MM.1S (cell line): ENCODE measurements at regions not wholly inside any gene's neighbourhood (a gene's known extent, or its start where the extent isn't known, plus 50 kb on each side); places are given as distances from the start of the nearest gene placed in this dataset.

Experiments
- EZH2 ChIP-seq: fragments of 300-600 bp; sonication (generic); optimal IDR thresholded peaks from 2 replicates; pipeline ENCODE3; 2017; ENCODE audit warnings: low read depth, mild to moderate bottlenecking, antibody characterized with exemption, low read length, mixed read lengths
- EZH2phosphoT487 ChIP-seq: fragments of 300-600 bp; sonication (generic); IDR thresholded peaks from 2 replicates; pipeline ENCODE4 v1.6.1; 2018; ENCODE audit warnings: antibody characterized with exemption, low read length
- TF ChIP-seq, protein P1 (sequence below): fragments of 300-600 bp; sonication (generic); IDR thresholded peaks from 2 replicates; pipeline ENCODE4 v1.5.1; 2016; ENCODE audit warnings: antibody characterized with exemption, low read length, mixed read lengths

DNA sequence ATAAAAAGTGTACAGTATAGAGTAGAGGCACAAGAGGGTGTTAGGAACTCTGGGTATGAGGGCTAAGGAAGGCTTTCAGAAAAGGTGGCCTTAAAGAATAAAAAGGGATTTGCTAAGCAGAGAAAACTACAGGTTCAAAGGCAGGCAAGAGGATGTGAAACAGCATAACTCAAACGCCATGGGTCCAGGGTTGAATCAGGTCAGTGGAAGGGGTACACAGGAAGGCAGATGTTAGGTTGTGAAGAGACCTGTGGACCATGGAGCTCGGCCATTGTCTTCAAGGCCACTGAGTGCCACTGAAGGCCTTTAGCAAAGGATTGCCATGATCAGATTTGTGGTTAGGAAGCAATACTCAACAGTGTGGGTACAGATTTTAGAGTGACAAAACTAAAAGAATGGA, 108.2 kb upstream of the FAM98A start:
- TF ChIP-seq, protein P1, sequence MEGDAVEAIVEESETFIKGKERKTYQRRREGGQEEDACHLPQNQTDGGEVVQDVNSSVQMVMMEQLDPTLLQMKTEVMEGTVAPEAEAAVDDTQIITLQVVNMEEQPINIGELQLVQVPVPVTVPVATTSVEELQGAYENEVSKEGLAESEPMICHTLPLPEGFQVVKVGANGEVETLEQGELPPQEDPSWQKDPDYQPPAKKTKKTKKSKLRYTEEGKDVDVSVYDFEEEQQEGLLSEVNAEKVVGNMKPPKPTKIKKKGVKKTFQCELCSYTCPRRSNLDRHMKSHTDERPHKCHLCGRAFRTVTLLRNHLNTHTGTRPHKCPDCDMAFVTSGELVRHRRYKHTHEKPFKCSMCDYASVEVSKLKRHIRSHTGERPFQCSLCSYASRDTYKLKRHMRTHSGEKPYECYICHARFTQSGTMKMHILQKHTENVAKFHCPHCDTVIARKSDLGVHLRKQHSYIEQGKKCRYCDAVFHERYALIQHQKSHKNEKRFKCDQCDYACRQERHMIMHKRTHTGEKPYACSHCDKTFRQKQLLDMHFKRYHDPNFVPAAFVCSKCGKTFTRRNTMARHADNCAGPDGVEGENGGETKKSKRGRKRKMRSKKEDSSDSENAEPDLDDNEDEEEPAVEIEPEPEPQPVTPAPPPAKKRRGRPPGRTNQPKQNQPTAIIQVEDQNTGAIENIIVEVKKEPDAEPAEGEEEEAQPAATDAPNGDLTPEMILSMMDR, result no peak
- TF ChIP-seq EZH2 (no peak), EZH2phosphoT487 (no peak)
